Hepatic stellate cell (primary cell): ENCODE measurements at regions not wholly inside any gene's neighbourhood (a gene's known extent, or its start where the extent isn't known, plus 50 kb on each side); places are given as distances from the start of the nearest gene placed in this dataset.

Source experiments
- DNase-seq: peaks from one replicate; pipeline ENCODE4 v3.0.0; 2011; ENCODE audit warnings: low spot score

DNA sequence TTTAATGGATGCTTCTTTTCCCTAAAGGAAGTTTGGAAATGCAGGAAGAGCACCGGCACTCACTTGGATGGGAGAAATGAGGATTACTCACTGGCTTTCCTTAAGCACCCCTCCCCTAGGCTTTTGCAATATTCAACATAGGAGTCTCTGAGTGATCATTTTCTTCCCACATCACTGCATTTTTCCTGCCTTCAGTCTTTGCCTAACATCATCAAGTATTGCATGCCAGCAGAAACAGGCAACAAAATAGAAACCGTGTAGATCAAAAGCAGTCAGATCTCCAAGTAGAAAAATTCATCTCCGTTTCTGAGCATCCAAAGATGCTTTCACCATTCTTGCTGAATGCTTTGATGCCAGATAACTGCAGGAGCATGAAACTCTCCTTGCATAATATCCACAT, 119.9 kb downstream of the ADCYAP1R1 start:
- DNase-seq = no peak

DNA sequence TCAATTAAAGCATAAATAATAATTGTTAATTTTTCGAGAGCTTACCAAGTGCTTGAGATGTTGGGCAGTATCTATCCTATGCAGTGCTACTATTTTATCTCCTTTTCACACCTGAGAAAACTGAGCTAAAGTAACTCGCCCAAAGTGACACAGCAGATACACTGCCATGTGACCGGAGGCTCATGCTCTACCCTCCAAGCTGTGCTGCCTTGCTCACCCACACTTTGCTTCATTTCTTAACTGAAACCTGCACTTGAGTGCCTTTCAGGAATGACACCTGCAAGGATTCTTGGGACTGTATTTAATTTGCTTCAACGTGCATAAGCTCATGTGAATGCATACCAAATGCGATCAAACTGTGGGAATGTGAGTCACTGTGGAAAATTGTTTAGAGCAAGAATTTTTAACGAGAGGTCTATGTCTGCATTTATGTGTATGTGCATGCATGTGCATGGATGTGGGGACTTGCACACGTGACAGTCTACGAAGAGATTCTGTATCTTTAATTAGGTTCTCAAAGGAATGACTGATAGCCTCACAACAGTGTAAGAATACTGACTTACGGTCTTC, 119.2 kb downstream of the ADCYAP1R1 start:
- no peak for DNase-seq
